AG10803 (cell line): ENCODE measurements at regions not wholly inside any gene's neighbourhood (a gene's known extent, or its start where the extent isn't known, plus 50 kb on each side); places are given as distances from the start of the nearest gene placed in this dataset.

Source experiments
- DNase-seq: peaks from one replicate; pipeline ENCODE4 v3.0.0; 2010; ENCODE audit warnings: low read depth
- H3K4me3 ChIP-seq: 2 replicates; pipeline ENCODE4 v1.5.1; 2011; ENCODE audit warnings: mild to moderate bottlenecking, low read length, control low read depth
- TF ChIP-seq, protein P1 (sequence below): conservative IDR thresholded peaks from 2 replicates; pipeline ENCODE4 v1.5.1; 2011; ENCODE audit warnings: mild to moderate bottlenecking, low read length, control low read depth, inconsistent platforms

GRCh38 chr4:58587856-58588255, 1477.7 kb upstream of the IGFBP7 start:
- H3K4me3 ChIP-seq = no peak overlapping the region
- TF ChIP-seq, protein P1, sequence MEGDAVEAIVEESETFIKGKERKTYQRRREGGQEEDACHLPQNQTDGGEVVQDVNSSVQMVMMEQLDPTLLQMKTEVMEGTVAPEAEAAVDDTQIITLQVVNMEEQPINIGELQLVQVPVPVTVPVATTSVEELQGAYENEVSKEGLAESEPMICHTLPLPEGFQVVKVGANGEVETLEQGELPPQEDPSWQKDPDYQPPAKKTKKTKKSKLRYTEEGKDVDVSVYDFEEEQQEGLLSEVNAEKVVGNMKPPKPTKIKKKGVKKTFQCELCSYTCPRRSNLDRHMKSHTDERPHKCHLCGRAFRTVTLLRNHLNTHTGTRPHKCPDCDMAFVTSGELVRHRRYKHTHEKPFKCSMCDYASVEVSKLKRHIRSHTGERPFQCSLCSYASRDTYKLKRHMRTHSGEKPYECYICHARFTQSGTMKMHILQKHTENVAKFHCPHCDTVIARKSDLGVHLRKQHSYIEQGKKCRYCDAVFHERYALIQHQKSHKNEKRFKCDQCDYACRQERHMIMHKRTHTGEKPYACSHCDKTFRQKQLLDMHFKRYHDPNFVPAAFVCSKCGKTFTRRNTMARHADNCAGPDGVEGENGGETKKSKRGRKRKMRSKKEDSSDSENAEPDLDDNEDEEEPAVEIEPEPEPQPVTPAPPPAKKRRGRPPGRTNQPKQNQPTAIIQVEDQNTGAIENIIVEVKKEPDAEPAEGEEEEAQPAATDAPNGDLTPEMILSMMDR = no peak
- DNase-seq = no peak

- H3K4me3 ChIP-seq = no peak overlapping the region
- no peak for DNase-seq
- TF ChIP-seq, protein P1 = no peak
Observed at GRCh38 chr4:58566260-58566659, 1456.1 kb upstream of the IGFBP7 start.

DNA sequence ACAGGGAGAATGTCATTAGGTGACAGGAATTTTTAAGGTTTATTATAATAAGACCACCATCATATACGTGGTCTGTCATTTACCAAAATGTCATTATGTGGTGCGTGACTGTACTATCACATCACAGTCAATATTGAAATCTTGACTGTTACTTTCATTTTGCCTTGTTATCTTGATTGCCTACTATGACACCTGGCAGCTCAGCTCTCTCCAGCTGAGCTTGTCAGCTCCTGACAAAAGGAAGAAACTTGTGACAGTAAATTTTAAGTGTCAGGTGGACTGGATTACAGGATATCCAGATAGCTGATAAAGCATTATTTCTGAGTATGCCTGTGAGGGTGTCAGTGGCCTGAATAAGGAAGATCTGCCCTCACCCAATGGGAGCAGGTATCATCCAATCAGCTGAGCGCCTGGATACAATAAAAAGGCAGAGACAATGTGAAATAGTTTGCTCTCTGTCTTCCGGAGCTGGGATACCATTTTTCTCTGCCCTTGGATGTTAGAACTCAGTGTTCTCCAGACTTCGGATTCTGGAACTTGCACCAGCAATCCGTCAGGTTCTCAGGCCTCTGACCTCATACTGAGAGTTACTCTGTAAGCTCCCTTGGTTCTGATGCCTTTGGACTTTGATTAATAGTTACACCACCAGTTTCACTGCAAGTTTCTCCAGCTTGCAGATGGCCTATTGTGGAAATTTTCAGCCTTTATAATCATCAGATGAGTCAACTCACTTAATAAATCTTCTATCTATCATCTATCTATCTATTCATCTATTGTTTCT, 1454.7 kb upstream of the IGFBP7 start:
- no peak overlapping the region for H3K4me3 ChIP-seq
- TF ChIP-seq, protein P1 = no peak
- no peak for DNase-seq

DNA sequence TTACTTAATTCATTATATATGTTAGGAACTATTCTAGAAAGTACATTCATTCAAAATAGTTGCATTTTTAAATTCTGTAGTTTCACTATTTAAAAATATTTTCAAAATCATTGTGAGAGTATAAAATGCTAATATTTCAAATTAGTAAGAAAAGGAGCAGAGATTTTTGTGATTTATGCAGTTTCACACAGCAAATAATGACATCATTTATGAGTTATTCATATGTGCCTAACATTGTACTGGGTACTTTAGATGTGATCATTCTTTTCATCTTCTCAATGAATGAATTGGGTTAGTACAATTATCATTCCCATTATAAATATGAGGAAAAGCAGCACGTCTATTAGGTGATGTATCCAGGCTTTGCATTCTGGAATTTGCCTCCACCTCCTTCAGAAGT, 1451.0 kb upstream of the IGFBP7 start:
- no peak overlapping the region for H3K4me3 ChIP-seq
- DNase-seq = no peak
- TF ChIP-seq, protein P1 = no peak

DNA sequence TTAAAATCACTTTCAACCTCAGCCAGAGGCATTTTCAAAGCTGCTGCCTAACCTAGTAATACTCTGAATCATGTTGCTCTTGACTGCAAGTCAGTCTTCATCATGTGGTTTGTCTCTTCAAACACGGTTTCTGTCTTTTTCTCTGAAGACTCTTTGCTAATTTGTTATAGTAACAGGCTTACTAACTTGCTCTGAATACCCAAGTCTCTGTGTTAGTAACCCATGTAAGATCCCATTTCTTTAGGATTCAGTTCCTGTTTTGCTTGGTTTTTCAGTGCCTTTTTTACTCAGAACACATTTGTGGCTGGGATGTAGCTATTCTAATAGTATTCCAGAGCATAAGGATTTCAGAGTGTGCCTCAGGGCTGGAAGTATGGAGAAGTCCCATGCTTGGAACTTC, 1450.6 kb upstream of the IGFBP7 start:
- DNase-seq = no peak
- TF ChIP-seq, protein P1 = no peak
- no peak overlapping the region for H3K4me3 ChIP-seq

DNA sequence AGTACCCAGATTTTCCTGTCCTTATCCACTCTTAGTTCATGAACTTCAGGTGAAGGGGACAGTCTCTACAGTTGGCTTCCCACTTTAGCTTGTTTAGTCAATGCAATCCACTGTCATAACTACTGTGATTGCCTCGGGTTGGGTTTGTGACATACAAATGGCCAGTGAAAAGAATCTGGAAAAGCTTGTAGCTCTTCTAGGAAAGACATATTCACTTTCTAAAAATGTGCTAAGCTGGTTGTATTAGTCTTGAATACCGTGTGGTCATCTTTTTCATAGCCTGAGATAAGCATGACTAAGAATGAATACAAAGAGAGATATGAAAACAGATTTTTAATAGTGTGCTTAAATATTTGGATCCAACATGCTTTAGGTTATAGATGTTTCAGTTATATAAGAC, 1443.5 kb upstream of the IGFBP7 start:
- TF ChIP-seq, protein P1 = no peak
- no peak overlapping the region for H3K4me3 ChIP-seq
- DNase-seq = no peak

GRCh38 chr4:58553031-58553430, 1442.8 kb upstream of the IGFBP7 start:
- no peak overlapping the region for H3K4me3 ChIP-seq
- DNase-seq = no peak
- TF ChIP-seq, protein P1 = no peak
